ENCODE measurements at regions not wholly inside any gene's neighbourhood (a gene's known extent, or its start where the extent isn't known, plus 50 kb on each side); places are given as distances from the start of the nearest gene placed in this dataset.

DNA sequence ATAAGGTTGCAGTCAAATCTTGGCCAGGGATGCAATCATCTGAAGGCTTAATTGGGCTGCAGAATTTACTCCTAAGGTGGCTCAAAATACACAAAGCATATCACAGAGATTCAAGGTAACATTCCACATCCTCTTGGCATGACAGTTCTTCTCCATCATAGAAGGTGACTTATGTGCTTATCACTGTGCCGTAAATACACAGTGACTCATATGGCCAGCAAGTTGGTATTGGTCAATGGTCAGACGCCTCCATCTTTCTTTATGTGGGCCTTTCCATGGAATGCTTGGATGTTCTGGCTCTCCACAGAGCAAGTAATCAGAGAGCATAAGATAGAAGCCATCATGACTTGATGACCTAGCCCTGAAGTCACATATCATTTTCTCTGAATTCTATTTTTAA lies 168.8 kb upstream of the ST8SIA2 start:
- no peak overlapping the region for H3K9ac ChIP-seq (ENCODE audit: low read length)
- no peak for DNase-seq (ENCODE audit: low read depth)
- Mint-ChIP-seq H3K4me1 (ENCODE audit: low read depth, unreplicated experiment) (no peaks in the 10 kb centered on the region), H3K9me3 (ENCODE audit: unreplicated experiment) (peaks cover 4% of the 10 kb centered on the region), H3K27ac (ENCODE audit: unreplicated experiment) (no peak overlapping the region), H3K27me3 (ENCODE audit: low read depth, unreplicated experiment) (no peaks in the 10 kb centered on the region), H3K4me3 (ENCODE audit: unreplicated experiment) (no peak overlapping the region), H3K36me3 (ENCODE audit: low read depth, unreplicated experiment) (peaks cover 3% of the 10 kb centered on the region)
- H3K79me2 ChIP-seq (ENCODE audit: insufficient read depth, low read length) = no peaks in the 10 kb centered on the region
- no peak overlapping the region for H3K27ac ChIP-seq (ENCODE audit: low read depth, low read length)
- H3K4me2 ChIP-seq (ENCODE audit: low read length) = no peak overlapping the region
- no peaks in the 10 kb centered on the region for H3K36me3 ChIP-seq (ENCODE audit: insufficient read depth, low read length)
- H3K4me3 ChIP-seq (ENCODE audit: insufficient read depth, low read depth, low read length) = no peak overlapping the region
- H3K9me3 ChIP-seq (ENCODE audit: insufficient read depth, low read depth, low read length) = no peaks in the 10 kb centered on the region
- H3K27me3 ChIP-seq (ENCODE audit: insufficient read depth, low read length) = no peaks in the 10 kb centered on the region
- H2AFZ ChIP-seq (ENCODE audit: low read depth, low read length) = no peak overlapping the region
- no peaks in the 10 kb centered on the region for H4K20me1 ChIP-seq (ENCODE audit: insufficient read depth, low read length)
- TF ChIP-seq EZH2 (IDR thresholded peaks at IDR 0.05; ENCODE audit: insufficient read depth, low read length) = no peak
- TF ChIP-seq, protein P1, sequence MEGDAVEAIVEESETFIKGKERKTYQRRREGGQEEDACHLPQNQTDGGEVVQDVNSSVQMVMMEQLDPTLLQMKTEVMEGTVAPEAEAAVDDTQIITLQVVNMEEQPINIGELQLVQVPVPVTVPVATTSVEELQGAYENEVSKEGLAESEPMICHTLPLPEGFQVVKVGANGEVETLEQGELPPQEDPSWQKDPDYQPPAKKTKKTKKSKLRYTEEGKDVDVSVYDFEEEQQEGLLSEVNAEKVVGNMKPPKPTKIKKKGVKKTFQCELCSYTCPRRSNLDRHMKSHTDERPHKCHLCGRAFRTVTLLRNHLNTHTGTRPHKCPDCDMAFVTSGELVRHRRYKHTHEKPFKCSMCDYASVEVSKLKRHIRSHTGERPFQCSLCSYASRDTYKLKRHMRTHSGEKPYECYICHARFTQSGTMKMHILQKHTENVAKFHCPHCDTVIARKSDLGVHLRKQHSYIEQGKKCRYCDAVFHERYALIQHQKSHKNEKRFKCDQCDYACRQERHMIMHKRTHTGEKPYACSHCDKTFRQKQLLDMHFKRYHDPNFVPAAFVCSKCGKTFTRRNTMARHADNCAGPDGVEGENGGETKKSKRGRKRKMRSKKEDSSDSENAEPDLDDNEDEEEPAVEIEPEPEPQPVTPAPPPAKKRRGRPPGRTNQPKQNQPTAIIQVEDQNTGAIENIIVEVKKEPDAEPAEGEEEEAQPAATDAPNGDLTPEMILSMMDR (IDR thresholded peaks at IDR 0.05; ENCODE audit: insufficient read depth, low read depth, low read length) = no peak
- FAIRE-seq = no peak
- H3K4me1 ChIP-seq (ENCODE audit: insufficient read depth, low read length) = no peaks in the 10 kb centered on the region

DNA sequence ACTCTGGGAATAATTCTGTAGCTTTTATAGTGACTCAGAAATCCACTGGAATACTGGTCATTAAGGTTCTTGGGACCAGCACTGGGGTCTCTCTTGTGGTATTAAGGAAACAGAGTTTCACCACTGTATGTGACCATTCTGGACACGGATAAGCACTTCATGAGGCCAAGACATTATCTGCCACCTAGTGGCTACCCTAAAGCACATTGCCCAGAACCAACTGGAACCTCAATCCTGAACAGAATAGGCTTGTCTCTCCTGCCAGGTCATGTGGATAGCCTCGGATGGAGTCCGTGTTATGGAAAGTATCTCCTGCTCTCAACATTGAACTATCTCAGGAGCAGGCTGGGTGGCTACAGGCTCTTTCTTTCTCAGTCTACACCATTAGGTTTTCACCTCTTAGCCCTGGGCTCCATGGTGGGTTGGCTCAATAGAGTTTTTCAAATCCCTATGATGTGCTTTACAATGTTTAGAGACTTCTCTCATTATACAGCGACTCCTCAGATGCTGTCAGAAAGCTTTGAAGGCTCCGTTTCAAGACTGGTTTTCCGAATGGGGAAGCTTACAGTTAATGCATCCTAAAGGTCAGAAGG lies 167.6 kb upstream of the ST8SIA2 start:
- DNase-seq (ENCODE audit: low read depth) = peak; percentile 7
- no peak overlapping the region for H3K4me3 Mint-ChIP-seq (ENCODE audit: unreplicated experiment)
- Histone ChIP-seq H3K9ac (ENCODE audit: low read length) (no peak overlapping the region), H3K79me2 (ENCODE audit: insufficient read depth, low read length) (no peaks in the 10 kb centered on the region), H3K4me2 (ENCODE audit: low read length) (no peak overlapping the region), H2AFZ (ENCODE audit: low read depth, low read length) (no peak overlapping the region), H3K4me1 (ENCODE audit: insufficient read depth, low read length) (no peaks in the 10 kb centered on the region), H4K20me1 (ENCODE audit: insufficient read depth, low read length) (no peaks in the 10 kb centered on the region), H3K27ac (ENCODE audit: low read depth, low read length) (no peak overlapping the region), H3K9me3 (ENCODE audit: insufficient read depth, low read depth, low read length) (no peaks in the 10 kb centered on the region), H3K27me3 (ENCODE audit: insufficient read depth, low read length) (no peaks in the 10 kb centered on the region), H3K4me3 (ENCODE audit: insufficient read depth, low read depth, low read length) (no peak overlapping the region), H3K36me3 (ENCODE audit: insufficient read depth, low read length) (no peaks in the 10 kb centered on the region)
- H3K36me3 Mint-ChIP-seq (ENCODE audit: low read depth, unreplicated experiment) = peaks cover 3% of the 10 kb centered on the region
- FAIRE-seq = no peak
- no peak overlapping the region for H3K27ac Mint-ChIP-seq (ENCODE audit: unreplicated experiment)
- no peaks in the 10 kb centered on the region for H3K4me1 Mint-ChIP-seq (ENCODE audit: low read depth, unreplicated experiment)
- TF ChIP-seq, protein P1 (IDR thresholded peaks at IDR 0.05; ENCODE audit: insufficient read depth, low read depth, low read length) = peak; percentile 32
- no peak for TF ChIP-seq EZH2 (IDR thresholded peaks at IDR 0.05; ENCODE audit: insufficient read depth, low read length)
- H3K27me3 Mint-ChIP-seq (ENCODE audit: low read depth, unreplicated experiment) = no peaks in the 10 kb centered on the region
- peaks cover 4% of the 10 kb centered on the region for H3K9me3 Mint-ChIP-seq (ENCODE audit: unreplicated experiment)

DNA sequence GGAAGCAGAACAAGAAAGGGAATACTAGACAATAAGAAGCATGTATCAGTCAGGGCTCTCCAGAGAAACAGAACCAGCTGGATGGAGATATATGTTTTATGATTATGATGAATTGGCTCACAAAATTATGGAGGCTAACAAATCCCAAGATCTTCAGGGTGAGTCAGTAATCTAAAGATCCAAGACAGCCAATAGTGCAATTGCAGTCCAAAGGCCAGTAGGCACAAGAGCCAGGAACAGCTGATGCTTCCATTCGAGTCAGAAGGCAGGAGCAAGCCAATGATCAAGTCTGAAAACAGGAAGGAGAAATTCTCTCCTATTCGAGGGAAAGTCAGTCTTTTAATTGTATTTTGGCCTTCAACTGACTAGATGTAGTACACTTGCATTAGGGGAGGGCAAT lies 164.9 kb upstream of the ST8SIA2 start:
- no peak for TF ChIP-seq EZH2 (IDR thresholded peaks at IDR 0.05; ENCODE audit: insufficient read depth, low read length)
- TF ChIP-seq, protein P1 (IDR thresholded peaks at IDR 0.05; ENCODE audit: insufficient read depth, low read depth, low read length) = no peak
- H3K27me3 Mint-ChIP-seq (ENCODE audit: low read depth, unreplicated experiment) = peaks cover 7% of the 10 kb centered on the region
- H3K36me3 Mint-ChIP-seq (ENCODE audit: low read depth, unreplicated experiment) = peaks cover 2% of the 10 kb centered on the region
- H3K27ac Mint-ChIP-seq (ENCODE audit: unreplicated experiment) = no peak overlapping the region
- no peak for FAIRE-seq
- Histone ChIP-seq H3K4me1 (ENCODE audit: insufficient read depth, low read length) (no peaks in the 10 kb centered on the region), H3K79me2 (ENCODE audit: insufficient read depth, low read length) (no peaks in the 10 kb centered on the region), H3K9me3 (ENCODE audit: insufficient read depth, low read depth, low read length) (no peaks in the 10 kb centered on the region), H2AFZ (ENCODE audit: low read depth, low read length) (no peak overlapping the region), H3K36me3 (ENCODE audit: insufficient read depth, low read length) (no peaks in the 10 kb centered on the region), H3K9ac (ENCODE audit: low read length) (no peak overlapping the region), H3K27me3 (ENCODE audit: insufficient read depth, low read length) (no peaks in the 10 kb centered on the region), H3K27ac (ENCODE audit: low read depth, low read length) (no peak overlapping the region), H3K4me2 (ENCODE audit: low read length) (no peak overlapping the region), H3K4me3 (ENCODE audit: insufficient read depth, low read depth, low read length) (no peak overlapping the region), H4K20me1 (ENCODE audit: insufficient read depth, low read length) (no peaks in the 10 kb centered on the region)
- H3K4me3 Mint-ChIP-seq (ENCODE audit: unreplicated experiment) = no peak overlapping the region
- peaks cover 4% of the 10 kb centered on the region for H3K9me3 Mint-ChIP-seq (ENCODE audit: unreplicated experiment)
- DNase-seq (ENCODE audit: low read depth) = no peak
- no peaks in the 10 kb centered on the region for H3K4me1 Mint-ChIP-seq (ENCODE audit: low read depth, unreplicated experiment)
